IMR-90 (cell line): ENCODE measurements at regions not wholly inside any gene's neighbourhood (a gene's known extent, or its start where the extent isn't known, plus 50 kb on each side); places are given as distances from the start of the nearest gene placed in this dataset.

Experiments used
- ATAC-seq: fragments of 200-7000 bp; cut with Tn5 transposase; 2 replicates; pipeline ENCODE4 v1.9.1; 2020; ENCODE audit warnings: low read depth, mild to moderate bottlenecking, moderate library complexity
- BruUV-seq: library from RNA; stranded (reverse); fragments of 400-500 nt; replicated peaks from 2 replicates; lab custom pipeline; 2021; lab: Mats Ljungman, UMichigan
- CTCF ChIA-PET: fragments of 300-600 bp; formaldehyde crosslinking; extraction: SDS; loops from one replicate; lab custom pipeline; 2021; ENCODE audit warnings: antibody characterized with exemption; lab: Yijun Ruan, JAX
- POLR2A ChIA-PET: fragments of 300-600 bp; sonication (Branson Sonifier 250); formaldehyde crosslinking; loops from one replicate; lab custom pipeline; 2022; ENCODE audit warnings: antibody characterized with exemption; ENCODE audit not compliant: unreplicated experiment; lab: Charles Lee
- DNase-seq: peaks from one replicate; pipeline ENCODE4 v3.0.0; 2013
- H2AFZ ChIP-seq: replicated peaks from 2 replicates; pipeline ENCODE3; 2013; ENCODE audit warnings: low read length, mild to moderate bottlenecking; ENCODE audit not compliant: poor library complexity
- H2AK5ac ChIP-seq: 2 replicates; pipeline ENCODE4 v1.6.1; 2013; ENCODE audit warnings: low read depth, low read length, inconsistent platforms
- H2AK9ac ChIP-seq: replicated peaks from 2 replicates; pipeline ENCODE3; 2013; ENCODE audit warnings: mild to moderate bottlenecking, low read depth, low read length, moderate library complexity; ENCODE audit not compliant: poor library complexity
- H2BK120ac ChIP-seq: 2 replicates; pipeline ENCODE4 v1.6.1; 2013; ENCODE audit warnings: low read depth, low read length, inconsistent platforms
- H2BK15ac ChIP-seq: 3 replicates; pipeline ENCODE4 v1.6.1; 2013; ENCODE audit warnings: low read depth, low read length, inconsistent platforms
- H2BK20ac ChIP-seq: 2 replicates; pipeline ENCODE4 v1.6.1; 2013; ENCODE audit warnings: low read depth, mild to moderate bottlenecking, inconsistent platforms, low read length, moderate library complexity
- H2BK5ac ChIP-seq: 2 replicates; pipeline ENCODE4 v1.6.1; 2013; ENCODE audit warnings: mild to moderate bottlenecking, low read depth, low read length, inconsistent platforms; ENCODE audit not compliant: poor library complexity, severe bottlenecking
- H3K14ac ChIP-seq: replicated peaks from 2 replicates; pipeline ENCODE4 v1.6.1; 2013; ENCODE audit warnings: low read depth, low read length, inconsistent platforms
- H3K18ac ChIP-seq: 2 replicates; pipeline ENCODE4 v1.6.1; 2013; ENCODE audit warnings: low read depth, low read length, control low read depth
- H3K23ac ChIP-seq: 2 replicates; pipeline ENCODE4 v1.6.1; 2013; ENCODE audit warnings: low read depth, low read length, inconsistent platforms
- H3K27ac ChIP-seq: 2 replicates; pipeline ENCODE4 v1.5.1; 2013; ENCODE audit warnings: mild to moderate bottlenecking, control low read depth, low read length; ENCODE audit not compliant: insufficient read depth
- H3K27me3 ChIP-seq: 2 replicates; pipeline ENCODE4 v1.6.1; 2013; ENCODE audit warnings: low read length; ENCODE audit not compliant: control insufficient read depth, insufficient read depth
- H3K36me3 ChIP-seq: 2 replicates; pipeline ENCODE4 v1.6.1; 2013; ENCODE audit warnings: low read length, mixed read lengths; ENCODE audit not compliant: control insufficient read depth, insufficient read depth
- H3K4ac ChIP-seq: 2 replicates; pipeline ENCODE4 v1.6.1; 2013; ENCODE audit warnings: low read depth, low read length, inconsistent platforms
- H3K4me1 ChIP-seq: 2 replicates; pipeline ENCODE4 v1.6.1; 2013; ENCODE audit warnings: low read length, mixed read lengths; ENCODE audit not compliant: control insufficient read depth, insufficient read depth
- H3K4me2 ChIP-seq: 2 replicates; pipeline ENCODE4 v1.6.1; 2013; ENCODE audit warnings: low read depth, mild to moderate bottlenecking, control low read depth, low read length, moderate library complexity
- H3K4me3 ChIP-seq: 2 replicates; pipeline ENCODE4 v1.5.1; 2013; ENCODE audit warnings: low read depth, mild to moderate bottlenecking, control low read depth, low read length, moderate library complexity; ENCODE audit not compliant: insufficient read depth
- H3K56ac ChIP-seq: 2 replicates; pipeline ENCODE4 v1.6.1; 2013; ENCODE audit warnings: low read length, inconsistent platforms; ENCODE audit not compliant: insufficient read depth; ENCODE audit errors: extremely low read depth
- H3K79me1 ChIP-seq, 2 experiments: 2 replicates each; pipeline ENCODE4 v1.6.1; 2013; ENCODE audit warnings: low read length in 2 of 2, inconsistent platforms in 1 of 2, low read depth in 1 of 2
- H3K9ac ChIP-seq: 2 replicates; pipeline ENCODE4 v1.6.1; 2013; ENCODE audit warnings: low read depth, low read length, control low read depth
- H3K9me1 ChIP-seq: 2 replicates; pipeline ENCODE4 v1.6.1; 2013; ENCODE audit warnings: low read length, inconsistent platforms; ENCODE audit not compliant: insufficient read depth
- H3K9me3 ChIP-seq: 2 replicates; pipeline ENCODE4 v1.6.1; 2013; ENCODE audit warnings: low read length; ENCODE audit not compliant: control insufficient read depth, insufficient read depth
- H4K20me1 ChIP-seq: 2 replicates; pipeline ENCODE4 v1.6.1; 2013; ENCODE audit warnings: low read length, inconsistent platforms; ENCODE audit not compliant: insufficient read depth
- H4K5ac ChIP-seq: 2 replicates; pipeline ENCODE4 v1.6.1; 2013; ENCODE audit warnings: mild to moderate bottlenecking, low read depth, low read length, control low read depth
- H4K8ac ChIP-seq, 2 experiments: 2 replicates each; pipeline ENCODE4 v1.6.1; 2013; ENCODE audit warnings: low read depth in 2 of 2, low read length in 2 of 2, control low read depth in 1 of 2, inconsistent platforms in 1 of 2
- H4K91ac ChIP-seq: 2 replicates; pipeline ENCODE4 v1.6.1; 2013; ENCODE audit warnings: low read depth, low read length, inconsistent platforms; ENCODE audit not compliant: insufficient read depth
- BHLHE40 ChIP-seq: fragments of 150-350 bp; IDR thresholded peaks from 2 replicates; pipeline ENCODE4 v1.6.1; 2016; ENCODE audit warnings: mild to moderate bottlenecking, low read depth, low read length
- RAD21 ChIP-seq: IDR thresholded peaks from 2 replicates; pipeline ENCODE4 v1.6.1; 2012; ENCODE audit warnings: low read length, improper control_type of control experiment
- WGBS, 2 experiments: methylation state at CpG; one replicate each; pipeline versions ENCODE4 v1.1.5 to v1.1.7; 2013; ENCODE audit warnings: missing lambda C conversion rate in 2 of 2; ENCODE audit not compliant: insufficient read length in 1 of 2; ENCODE audit errors: extremely low coverage in 2 of 2; 5-methylcytosine and 5-hydroxymethylcytosine counted together
- dilution Hi-C: fragments of 300-500 bp; cut with HindIII; formaldehyde crosslinking; loops from one replicate; pipeline ENCODE4 v1.14.3; 2018; ENCODE audit warnings: low sequenced_read_pairs; ENCODE audit not compliant: unreplicated experiment
- in situ Hi-C: fragments of 300-500 bp; cut with MboI; formaldehyde crosslinking; loops from 3 replicates; pipeline ENCODE4 v1.14.3; 2019; ENCODE audit warnings: low sequenced_read_pairs, inconsistent platforms, mixed read lengths
- intact Hi-C: fragments of 100-400 bp; cut with micrococcal nuclease; formaldehyde crosslinking; loops from 2 replicates; pipeline ENCODE4 v1.10.0; 2022
- TF ChIP-seq, protein P1 (sequence below): conservative IDR thresholded peaks from 2 replicates; pipeline ENCODE4 v1.5.1; 2012; ENCODE audit warnings: mild to moderate bottlenecking, low read depth, low read length, improper control_type of control experiment

GRCh38 chr3:26118165-26118564, 328.3 kb downstream of the OXSM start:
- Histone ChIP-seq H3K4me1 (no peaks in the 10 kb centered on the region), H2BK15ac (no peak overlapping the region), H2AK5ac (no peak overlapping the region), H3K9me3 (peaks cover 9% of the 10 kb centered on the region; the same call in 1 of the 2 replicates), H3K27me3 (no peaks in the 10 kb centered on the region), H3K27ac (no peak overlapping the region), H2BK120ac (no peak overlapping the region), H3K9me1 (no peaks in the 10 kb centered on the region), H3K4me2 (no peak overlapping the region), H4K5ac (no peak overlapping the region), H3K4ac (no peak overlapping the region), H4K8ac (no peak overlapping the region), H3K79me1 (no peaks in the 10 kb centered on the region), H3K14ac (no peak overlapping the region), H3K23ac (no peak overlapping the region), H4K91ac (no peak overlapping the region), H3K56ac (no peak overlapping the region), H3K9ac (no peak overlapping the region), H2AK9ac (no peak overlapping the region), H3K4me3 (no peak overlapping the region), H3K36me3 (no peaks in the 10 kb centered on the region), H2BK20ac (no peak overlapping the region), H4K20me1 (no peaks in the 10 kb centered on the region), H2AFZ (no peak overlapping the region), H2BK5ac (no peak overlapping the region), H3K18ac (no peak overlapping the region)
- no peak for ATAC-seq
- CTCF ChIA-PET, result no interaction called here
- DNase-seq, result no peak
- dilution Hi-C loops, result no loop called here
- in situ Hi-C loops, result no loop called here
- no TSS peak for BruUV-seq
- intact Hi-C loops, result no loop called here
- POLR2A ChIA-PET, result no interaction called here
- no peak for TF ChIP-seq RAD21
- TF ChIP-seq BHLHE40, result no peak
- TF ChIP-seq, protein P1, sequence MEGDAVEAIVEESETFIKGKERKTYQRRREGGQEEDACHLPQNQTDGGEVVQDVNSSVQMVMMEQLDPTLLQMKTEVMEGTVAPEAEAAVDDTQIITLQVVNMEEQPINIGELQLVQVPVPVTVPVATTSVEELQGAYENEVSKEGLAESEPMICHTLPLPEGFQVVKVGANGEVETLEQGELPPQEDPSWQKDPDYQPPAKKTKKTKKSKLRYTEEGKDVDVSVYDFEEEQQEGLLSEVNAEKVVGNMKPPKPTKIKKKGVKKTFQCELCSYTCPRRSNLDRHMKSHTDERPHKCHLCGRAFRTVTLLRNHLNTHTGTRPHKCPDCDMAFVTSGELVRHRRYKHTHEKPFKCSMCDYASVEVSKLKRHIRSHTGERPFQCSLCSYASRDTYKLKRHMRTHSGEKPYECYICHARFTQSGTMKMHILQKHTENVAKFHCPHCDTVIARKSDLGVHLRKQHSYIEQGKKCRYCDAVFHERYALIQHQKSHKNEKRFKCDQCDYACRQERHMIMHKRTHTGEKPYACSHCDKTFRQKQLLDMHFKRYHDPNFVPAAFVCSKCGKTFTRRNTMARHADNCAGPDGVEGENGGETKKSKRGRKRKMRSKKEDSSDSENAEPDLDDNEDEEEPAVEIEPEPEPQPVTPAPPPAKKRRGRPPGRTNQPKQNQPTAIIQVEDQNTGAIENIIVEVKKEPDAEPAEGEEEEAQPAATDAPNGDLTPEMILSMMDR, result no peak
- WGBS, 2 experiments, result no CpG with 5 or more reads among the region's 2 CpGs
